Chondrocyte (in vitro differentiated cells): ENCODE measurements at regions not wholly inside any gene's neighbourhood (a gene's known extent, or its start where the extent isn't known, plus 50 kb on each side); places are given as distances from the start of the nearest gene placed in this dataset.

Experiments used
- DNase-seq: peaks from one replicate; pipeline ENCODE4 v3.0.0; 2021; ENCODE audit warnings: mixed read lengths, low spot score
- H3K27ac Mint-ChIP-seq: one replicate; pipeline ENCODE4 v1.8.0; 2021; ENCODE audit warnings: mild to moderate bottlenecking, moderate library complexity, mixed read lengths; ENCODE audit not compliant: unreplicated experiment
- H3K27me3 Mint-ChIP-seq: 2 replicates; pipeline ENCODE4 v1.8.0; 2021; ENCODE audit warnings: low read depth, mixed read lengths
- H3K36me3 Mint-ChIP-seq: 2 replicates; pipeline ENCODE4 v1.8.0; 2021; ENCODE audit warnings: low read depth, mixed read lengths
- H3K4me1 Mint-ChIP-seq: 2 replicates; pipeline ENCODE4 v1.8.0; 2021; ENCODE audit warnings: low read depth, mild to moderate bottlenecking, mixed read lengths
- H3K4me3 Mint-ChIP-seq: one replicate; pipeline ENCODE4 v1.8.0; 2021; ENCODE audit warnings: mild to moderate bottlenecking, moderate library complexity, mixed read lengths; ENCODE audit not compliant: unreplicated experiment
- H3K9me3 Mint-ChIP-seq: 2 replicates; pipeline ENCODE4 v1.8.0; 2021; ENCODE audit warnings: low read depth, mixed read lengths
- CTCF ChIP-seq: fragments of 200-600 bp; sonication (generic); IDR thresholded peaks from 2 replicates; pipeline ENCODE4 v1.5.0; 2021; ENCODE audit warnings: antibody characterized with exemption, mild to moderate bottlenecking, moderate library complexity

DNA sequence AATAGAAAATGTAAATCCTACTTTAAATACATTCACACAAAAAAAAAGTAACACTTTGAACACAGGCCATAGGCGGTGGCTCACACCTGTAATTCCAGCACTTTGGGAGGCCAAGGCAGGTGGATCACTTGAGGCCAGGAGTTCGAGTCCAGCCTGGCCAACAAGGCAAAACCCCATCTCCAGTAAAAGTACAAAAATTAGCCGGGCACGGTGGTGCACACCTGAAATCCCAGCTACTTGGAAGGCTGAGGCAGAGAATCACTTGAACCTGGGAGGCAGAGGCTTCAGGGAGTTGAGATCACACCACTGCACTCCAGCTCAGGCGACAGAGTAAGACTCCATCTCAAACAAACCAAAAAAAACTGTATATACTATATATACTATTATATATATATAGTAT is 303.6 kb downstream of the BCL11A start:
- DNase-seq: no peak
- Mint-ChIP-seq H3K27ac (no peak overlapping the region), H3K4me1 (no peaks in the 10 kb centered on the region), H3K36me3 (no peaks in the 10 kb centered on the region), H3K9me3 (no peaks in the 10 kb centered on the region), H3K27me3 (no peaks in the 10 kb centered on the region), H3K4me3 (no peak overlapping the region)
- TF ChIP-seq CTCF: no peak

GRCh38 chr2:60247471-60247870 is 306.0 kb downstream of the BCL11A start:
- H3K27me3 Mint-ChIP-seq: no peaks in the 10 kb centered on the region
- H3K27ac Mint-ChIP-seq: no peak overlapping the region
- no peak overlapping the region for H3K4me3 Mint-ChIP-seq
- H3K4me1 Mint-ChIP-seq: no peaks in the 10 kb centered on the region
- peaks cover 9% of the 10 kb centered on the region for H3K9me3 Mint-ChIP-seq
- DNase-seq: no peak
- no peaks in the 10 kb centered on the region for H3K36me3 Mint-ChIP-seq
- no peak for TF ChIP-seq CTCF

GRCh38 chr2:60246583-60246982 is 306.9 kb downstream of the BCL11A start:
- Mint-ChIP-seq H3K36me3 (no peaks in the 10 kb centered on the region), H3K27me3 (no peaks in the 10 kb centered on the region), H3K27ac (no peak overlapping the region), H3K4me1 (no peaks in the 10 kb centered on the region), H3K9me3 (peaks cover 15% of the 10 kb centered on the region), H3K4me3 (no peak overlapping the region)
- DNase-seq: no peak
- no peak for TF ChIP-seq CTCF

DNA sequence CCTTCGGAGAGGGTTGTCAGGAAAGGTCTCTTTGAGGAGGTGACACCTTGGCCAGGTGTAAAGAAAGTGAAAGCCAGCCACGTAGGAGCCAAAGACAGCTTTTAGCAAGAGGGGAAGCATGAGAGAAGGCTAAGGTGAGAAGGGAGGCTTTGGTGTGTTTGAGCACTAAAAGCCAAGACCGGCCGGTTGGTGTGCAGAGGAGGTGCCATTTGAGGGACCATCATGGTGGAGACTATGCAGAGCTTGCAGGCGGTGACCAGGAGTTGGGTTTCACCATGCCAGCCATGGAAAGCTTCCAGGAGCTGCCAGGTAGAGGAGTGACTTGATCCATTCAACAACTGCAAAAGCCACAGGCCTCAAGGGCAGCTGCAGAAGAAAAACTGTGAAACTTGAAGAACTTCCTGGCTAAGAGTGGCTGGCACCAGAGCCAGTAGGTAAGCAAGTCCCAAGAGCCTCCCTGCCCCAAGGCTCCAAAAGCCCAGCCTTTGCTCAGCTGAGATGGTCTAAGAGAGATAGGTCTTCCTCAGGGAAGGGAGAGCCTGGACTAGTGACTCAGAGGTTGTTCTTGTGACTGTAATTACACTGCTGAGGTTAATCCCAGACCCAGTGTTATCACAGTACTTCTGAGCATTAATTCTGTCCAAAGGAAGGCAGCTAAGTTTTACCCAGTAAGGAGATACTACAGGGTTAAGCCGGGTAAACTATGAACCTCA is 319.0 kb downstream of the BCL11A start:
- no peak for TF ChIP-seq CTCF
- Mint-ChIP-seq H3K4me3 (no peak overlapping the region), H3K9me3 (peaks cover 24% of the 10 kb centered on the region), H3K4me1 (no peaks in the 10 kb centered on the region), H3K36me3 (peaks cover 4% of the 10 kb centered on the region), H3K27me3 (peaks cover 2% of the 10 kb centered on the region), H3K27ac (no peak overlapping the region)
- no peak for DNase-seq

DNA sequence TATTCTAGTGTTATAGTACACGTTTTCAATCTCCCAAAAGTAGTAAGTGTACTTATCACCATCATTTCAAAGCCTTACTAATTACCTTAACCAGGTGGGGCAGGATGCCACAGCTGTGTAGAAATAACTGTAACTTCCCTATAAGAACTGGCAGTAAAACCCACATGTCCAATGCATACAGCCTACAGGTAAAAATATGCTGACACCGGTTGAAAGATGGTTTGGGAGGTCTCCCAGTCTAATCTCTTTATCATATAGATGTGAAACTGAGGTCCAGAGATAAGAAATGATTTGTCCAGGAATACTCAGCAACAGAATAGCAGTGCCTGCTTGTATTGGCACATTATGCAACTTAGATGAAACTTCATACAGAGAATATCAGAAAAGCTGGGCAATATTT is 322.9 kb downstream of the BCL11A start:
- no peak overlapping the region for H3K27ac Mint-ChIP-seq
- H3K27me3 Mint-ChIP-seq: no peaks in the 10 kb centered on the region
- H3K9me3 Mint-ChIP-seq: peaks cover 22% of the 10 kb centered on the region
- no peaks in the 10 kb centered on the region for H3K4me1 Mint-ChIP-seq
- H3K4me3 Mint-ChIP-seq: no peak overlapping the region
- TF ChIP-seq CTCF: no peak
- peaks cover 4% of the 10 kb centered on the region for H3K36me3 Mint-ChIP-seq
- DNase-seq: no peak
